ENCODE measurements at regions not wholly inside any gene's neighbourhood (a gene's known extent, or its start where the extent isn't known, plus 50 kb on each side); places are given as distances from the start of the nearest gene placed in this dataset.

- Histone ChIP-seq H3K4me3 (ENCODE audit: low read depth, low read length) (no peak overlapping the region), H3K36me3 (ENCODE audit: control insufficient read depth, insufficient read depth, low read length) (no peaks in the 10 kb centered on the region), H3K27me3 (ENCODE audit: control insufficient read depth, insufficient read depth, low read length) (no peaks in the 10 kb centered on the region)
- CTCF ChIA-PET, result interaction anchor here (1.3 kb wide), 1 partner anchor 9 kb away, joined by 3 read pairs; no protein-coding TSS in a partner anchor
- TF ChIP-seq, protein P1, sequence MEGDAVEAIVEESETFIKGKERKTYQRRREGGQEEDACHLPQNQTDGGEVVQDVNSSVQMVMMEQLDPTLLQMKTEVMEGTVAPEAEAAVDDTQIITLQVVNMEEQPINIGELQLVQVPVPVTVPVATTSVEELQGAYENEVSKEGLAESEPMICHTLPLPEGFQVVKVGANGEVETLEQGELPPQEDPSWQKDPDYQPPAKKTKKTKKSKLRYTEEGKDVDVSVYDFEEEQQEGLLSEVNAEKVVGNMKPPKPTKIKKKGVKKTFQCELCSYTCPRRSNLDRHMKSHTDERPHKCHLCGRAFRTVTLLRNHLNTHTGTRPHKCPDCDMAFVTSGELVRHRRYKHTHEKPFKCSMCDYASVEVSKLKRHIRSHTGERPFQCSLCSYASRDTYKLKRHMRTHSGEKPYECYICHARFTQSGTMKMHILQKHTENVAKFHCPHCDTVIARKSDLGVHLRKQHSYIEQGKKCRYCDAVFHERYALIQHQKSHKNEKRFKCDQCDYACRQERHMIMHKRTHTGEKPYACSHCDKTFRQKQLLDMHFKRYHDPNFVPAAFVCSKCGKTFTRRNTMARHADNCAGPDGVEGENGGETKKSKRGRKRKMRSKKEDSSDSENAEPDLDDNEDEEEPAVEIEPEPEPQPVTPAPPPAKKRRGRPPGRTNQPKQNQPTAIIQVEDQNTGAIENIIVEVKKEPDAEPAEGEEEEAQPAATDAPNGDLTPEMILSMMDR (IDR thresholded peaks at IDR 0.05; ENCODE audit: insufficient read depth, low read depth, low read length), result no peak
- no peak for DNase-seq (ENCODE audit: low read depth)
- POLR2A ChIA-PET, result no interaction called here
Measured at GRCh38 chr9:88220652-88221051, 82.4 kb upstream of the SPATA31C2 start.

- no peak for DNase-seq (ENCODE audit: low read depth)
- CTCF ChIA-PET, result no interaction called here
- POLR2A ChIA-PET, result no interaction called here
- TF ChIP-seq, protein P1 (IDR thresholded peaks at IDR 0.05; ENCODE audit: insufficient read depth, low read depth, low read length), result no peak
- H3K36me3 ChIP-seq (ENCODE audit: control insufficient read depth, insufficient read depth, low read length), result no peaks in the 10 kb centered on the region
- no peak overlapping the region for H3K4me3 ChIP-seq (ENCODE audit: low read depth, low read length)
- H3K27me3 ChIP-seq (ENCODE audit: control insufficient read depth, insufficient read depth, low read length), result no peaks in the 10 kb centered on the region
Measured at GRCh38 chr9:88219601-88220000, 81.3 kb upstream of the SPATA31C2 start.

DNA sequence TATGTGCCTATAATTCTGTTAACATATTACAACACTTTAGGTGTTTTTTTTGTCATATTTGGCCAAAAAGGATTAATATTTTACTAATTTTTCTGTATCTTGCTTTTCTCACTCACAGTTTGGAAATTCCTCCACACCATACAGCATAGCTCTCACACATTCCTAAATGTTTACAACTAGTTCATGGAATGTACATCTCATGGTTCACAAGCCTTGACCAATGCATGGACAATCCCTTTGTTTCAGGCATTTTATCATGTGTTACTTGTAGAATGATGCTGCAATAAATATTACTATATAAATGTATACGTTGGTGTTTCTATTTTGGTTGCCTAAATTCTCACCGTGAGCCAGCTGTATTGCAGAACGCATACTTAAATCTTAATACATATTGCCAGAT is 80.5 kb upstream of the SPATA31C2 start:
- H3K36me3 ChIP-seq (ENCODE audit: control insufficient read depth, insufficient read depth, low read length), result no peaks in the 10 kb centered on the region
- POLR2A ChIA-PET, result no interaction called here
- no peak overlapping the region for H3K4me3 ChIP-seq (ENCODE audit: low read depth, low read length)
- CTCF ChIA-PET, result no interaction called here
- DNase-seq (ENCODE audit: low read depth), result no peak
- TF ChIP-seq, protein P1 (IDR thresholded peaks at IDR 0.05; ENCODE audit: insufficient read depth, low read depth, low read length), result no peak
- no peaks in the 10 kb centered on the region for H3K27me3 ChIP-seq (ENCODE audit: control insufficient read depth, insufficient read depth, low read length)

DNA sequence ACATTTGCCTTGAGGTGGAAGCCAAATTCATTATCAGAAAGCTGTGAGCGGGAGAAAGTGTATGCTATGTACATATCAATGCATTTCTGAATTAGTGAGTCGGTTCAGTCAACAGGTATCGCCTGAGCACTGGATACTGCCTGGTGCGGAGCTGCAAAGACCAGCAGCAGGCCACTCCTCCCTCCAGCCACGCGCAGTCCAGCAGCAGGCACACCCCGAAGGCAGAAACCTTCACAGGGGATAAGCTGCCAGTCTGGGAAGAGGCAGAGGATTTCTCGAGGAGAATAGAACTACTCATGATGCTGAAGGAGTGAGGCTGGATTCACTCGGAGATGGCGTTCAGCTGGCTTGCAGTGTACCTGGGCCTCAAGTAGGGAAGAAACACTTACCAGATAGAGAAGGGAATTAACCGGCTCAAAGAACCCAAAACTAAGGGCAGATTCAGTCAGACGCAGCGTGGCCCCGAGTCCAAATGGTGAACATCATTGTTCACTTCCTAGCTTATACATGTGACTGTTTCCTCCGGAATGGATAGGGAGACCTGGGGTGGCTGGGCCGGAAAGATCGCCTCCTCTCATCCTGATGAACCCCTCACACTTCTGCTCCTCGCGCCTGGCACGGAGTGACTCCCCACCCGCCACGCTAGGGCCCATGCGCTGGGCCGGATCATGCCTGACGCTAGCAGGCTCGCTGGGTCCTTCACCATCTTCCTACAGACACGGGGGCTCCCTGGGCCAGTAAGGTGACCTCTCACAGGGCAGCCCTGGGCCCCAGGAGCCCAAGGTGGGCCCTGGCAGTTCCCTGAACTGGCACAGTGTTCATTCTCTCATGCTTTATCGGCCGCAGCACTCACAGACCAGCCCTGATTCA is 78.1 kb upstream of the SPATA31C2 start:
- CTCF ChIA-PET, result no interaction called here
- POLR2A ChIA-PET, result no interaction called here
- Histone ChIP-seq H3K36me3 (ENCODE audit: control insufficient read depth, insufficient read depth, low read length) (no peaks in the 10 kb centered on the region), H3K27me3 (ENCODE audit: control insufficient read depth, insufficient read depth, low read length) (no peaks in the 10 kb centered on the region), H3K4me3 (ENCODE audit: low read depth, low read length) (no peak overlapping the region)
- DNase-seq (ENCODE audit: low read depth), result no peak
- TF ChIP-seq, protein P1 (IDR thresholded peaks at IDR 0.05; ENCODE audit: insufficient read depth, low read depth, low read length), result no peak

GRCh38 chr9:88215196-88216125 is 77.2 kb upstream of the SPATA31C2 start:
- Histone ChIP-seq H3K27me3 (ENCODE audit: control insufficient read depth, insufficient read depth, low read length) (no peaks in the 10 kb centered on the region), H3K4me3 (ENCODE audit: low read depth, low read length) (no peak overlapping the region), H3K36me3 (ENCODE audit: control insufficient read depth, insufficient read depth, low read length) (no peaks in the 10 kb centered on the region)
- POLR2A ChIA-PET, result no interaction called here
- CTCF ChIA-PET, result interaction anchor here (0.7 kb wide), 1 partner anchor 19 kb away, joined by 5 read pairs; no protein-coding TSS in a partner anchor
- no peak for DNase-seq (ENCODE audit: low read depth)
- TF ChIP-seq, protein P1 (IDR thresholded peaks at IDR 0.05; ENCODE audit: insufficient read depth, low read depth, low read length), result no peak

Data from BJ (cell line).